Glomerular endothelial cell (primary cell): ENCODE measurements at regions not wholly inside any gene's neighbourhood (a gene's known extent, or its start where the extent isn't known, plus 50 kb on each side); places are given as distances from the start of the nearest gene placed in this dataset.
"Not testable (repeated sequence)": the region's sequence is repeated elsewhere in the genome, so short reads cannot be mapped to it uniquely, and the experiment has no call there.

Experiments
- DNase-seq: peaks from one replicate; pipeline ENCODE4 v3.0.0-alpha.2; 2011; ENCODE audit warnings: low read depth, low spot score; ENCODE audit errors: extremely low read depth

GRCh38 chr13:87153371-87153770, 517.8 kb upstream of the SLITRK5 start:
- DNase-seq, result no peak

- DNase-seq, result no peak
Measured at GRCh38 chr13:87166348-87166747, 504.8 kb upstream of the SLITRK5 start.

GRCh38 chr13:87168390-87168789, 502.8 kb upstream of the SLITRK5 start:
- DNase-seq, result no peak

DNA sequence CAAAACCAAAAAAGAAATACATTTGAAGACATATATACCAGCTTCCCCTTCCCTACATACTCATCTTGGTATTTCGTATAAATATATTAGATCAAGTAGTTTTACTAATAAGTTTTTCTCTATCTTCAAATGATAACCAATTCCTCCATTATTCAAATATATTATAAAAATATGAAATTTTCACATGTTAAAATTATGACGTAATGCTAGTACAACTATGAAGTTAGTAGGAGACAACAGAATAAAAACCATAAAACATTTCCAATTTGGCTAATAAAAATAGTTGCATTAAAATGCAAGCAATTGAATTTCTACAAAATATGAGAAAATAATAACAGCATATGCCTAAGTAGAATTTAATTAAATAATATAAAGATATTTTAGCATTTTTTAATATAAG, 501.8 kb upstream of the SLITRK5 start:
- DNase-seq, result no peak

DNA sequence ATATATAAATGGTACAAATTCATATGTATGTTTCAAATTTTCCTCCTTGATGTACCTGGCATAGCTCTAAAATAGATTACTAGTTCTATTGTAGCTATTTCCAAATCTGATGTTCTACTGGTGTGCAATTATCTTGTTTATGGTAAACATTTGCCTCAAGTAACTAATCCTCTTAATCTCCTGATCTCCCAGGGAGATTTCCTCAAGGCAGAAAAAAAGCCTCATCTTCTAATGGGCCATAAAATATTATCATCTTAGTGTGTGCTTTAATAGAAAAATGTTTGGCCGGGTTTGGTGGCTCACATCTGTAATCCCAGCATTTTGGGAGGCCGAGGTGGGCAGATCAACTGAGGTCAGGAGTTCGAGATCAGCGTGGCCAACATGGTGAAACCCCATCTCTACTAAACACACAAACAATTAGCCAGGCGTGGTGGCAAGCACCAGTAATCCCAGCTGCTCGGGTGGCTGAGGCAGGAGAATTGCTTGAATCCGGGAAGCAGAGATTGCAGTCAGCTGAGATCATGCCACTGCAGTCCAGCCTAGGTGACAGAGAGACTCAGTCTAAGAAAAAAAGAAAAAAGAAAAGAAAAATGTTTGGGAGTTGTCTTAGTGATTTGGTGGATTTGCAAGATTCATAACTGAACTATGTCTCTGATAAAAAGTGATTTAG, 498.9 kb upstream of the SLITRK5 start:
- no peak for DNase-seq

DNA sequence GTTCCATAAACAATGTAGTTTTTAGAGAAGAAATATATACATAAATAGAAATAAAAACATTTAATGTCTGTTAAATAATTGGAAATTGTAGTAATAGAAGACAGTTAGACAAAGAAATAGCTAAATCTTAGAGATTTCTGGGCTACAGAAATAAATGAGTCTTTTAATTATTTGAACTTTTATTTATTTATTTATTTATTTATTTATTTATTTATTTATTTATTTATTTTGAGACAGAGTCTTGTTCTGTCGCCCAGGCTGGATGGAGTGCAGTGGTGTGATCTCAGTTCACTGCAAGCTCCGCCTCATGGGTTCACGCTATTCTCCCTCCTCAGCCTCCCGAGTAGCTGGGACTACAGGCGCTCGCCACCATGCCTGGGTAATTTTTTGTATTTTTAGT, 486.0 kb upstream of the SLITRK5 start:
- not testable (repeated sequence) for DNase-seq

DNA sequence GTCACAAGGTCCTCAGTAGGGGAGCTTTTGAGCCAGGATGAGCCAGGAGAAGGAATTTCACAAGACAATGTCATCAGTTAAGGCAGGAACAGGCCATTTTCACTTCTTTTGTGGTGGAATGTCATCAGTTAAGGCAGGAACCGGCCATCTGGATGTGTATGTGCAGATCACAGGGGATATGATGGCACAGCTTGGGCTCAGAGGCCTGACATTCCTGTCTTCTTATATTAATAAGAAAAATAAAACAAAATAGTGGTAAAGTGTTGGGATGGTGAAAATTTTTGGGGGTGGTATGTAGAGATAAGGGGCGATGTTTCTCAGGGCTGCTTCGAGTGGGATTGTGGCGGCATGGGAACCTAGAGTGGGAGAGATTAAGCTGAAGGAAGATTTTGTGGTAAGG, 484.5 kb upstream of the SLITRK5 start:
- DNase-seq, result not testable (repeated sequence)

DNA sequence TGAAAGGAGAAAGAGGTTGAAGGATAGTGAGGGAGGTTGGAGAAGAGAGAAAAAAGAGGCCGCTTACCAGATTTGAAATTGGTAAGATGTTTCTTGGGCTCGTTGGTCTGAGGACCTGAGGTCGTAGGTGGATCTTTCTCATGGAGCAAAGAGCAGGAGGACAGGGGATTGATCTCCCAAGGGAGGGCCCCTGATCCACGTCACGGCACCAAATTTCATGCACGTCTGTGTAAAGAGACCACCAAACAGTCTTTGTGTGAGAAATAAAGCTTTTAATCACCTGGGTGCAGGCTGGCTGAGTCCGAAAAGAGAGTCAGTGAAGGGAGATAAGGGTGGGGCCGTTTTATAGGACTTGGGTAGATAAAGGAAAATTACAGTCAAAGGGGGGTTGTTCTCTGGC, 479.7 kb upstream of the SLITRK5 start:
- DNase-seq, result not testable (repeated sequence)

GRCh38 chr13:87198371-87198770, 472.8 kb upstream of the SLITRK5 start:
- DNase-seq, result no peak

DNA sequence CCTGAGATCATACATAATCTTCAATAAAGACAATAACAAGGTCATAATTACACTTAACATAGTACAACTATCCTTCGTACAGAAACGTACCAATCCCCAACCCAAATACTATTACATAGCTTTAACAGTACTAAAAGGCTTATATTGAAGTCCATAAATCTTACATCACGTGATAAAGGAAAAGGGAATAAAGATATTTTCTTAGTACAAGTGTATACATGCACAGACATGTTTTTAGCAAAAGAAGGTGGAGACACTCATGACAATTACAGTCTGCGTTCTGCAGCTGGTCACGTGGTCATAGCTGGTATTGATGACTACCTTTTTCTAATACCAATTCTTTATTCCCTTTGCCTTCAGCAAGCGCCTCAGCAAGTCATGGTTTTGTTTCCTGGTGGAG, 464.5 kb upstream of the SLITRK5 start:
- DNase-seq, result no peak

- no peak for DNase-seq
Measured at GRCh38 chr13:87207280-87208003, 463.7 kb upstream of the SLITRK5 start.

- DNase-seq, result no peak
Measured at GRCh38 chr13:87208636-87209035, 462.5 kb upstream of the SLITRK5 start.

GRCh38 chr13:87234981-87235380, 436.2 kb upstream of the SLITRK5 start:
- no peak for DNase-seq

DNA sequence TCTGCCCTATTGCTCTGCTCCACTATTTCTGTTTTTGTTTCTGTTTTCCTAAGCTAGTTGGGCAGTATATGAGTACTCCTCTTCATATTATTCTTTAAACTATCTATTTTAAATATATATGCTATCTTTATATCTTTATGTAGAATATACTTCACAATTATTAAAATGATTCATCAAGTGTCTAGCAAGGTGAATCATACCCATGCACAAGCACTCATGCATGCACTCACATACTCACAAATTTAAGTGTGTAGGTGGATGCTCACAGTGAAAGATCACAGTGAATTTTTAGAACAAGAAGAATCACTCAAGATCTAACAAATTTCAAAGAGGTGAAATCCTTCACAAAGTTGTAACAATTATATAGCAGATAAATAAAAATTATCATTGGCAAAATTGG, 435.6 kb upstream of the SLITRK5 start:
- no peak for DNase-seq

- DNase-seq, result no peak
Measured at GRCh38 chr13:87244256-87244890, 426.8 kb upstream of the SLITRK5 start.

DNA sequence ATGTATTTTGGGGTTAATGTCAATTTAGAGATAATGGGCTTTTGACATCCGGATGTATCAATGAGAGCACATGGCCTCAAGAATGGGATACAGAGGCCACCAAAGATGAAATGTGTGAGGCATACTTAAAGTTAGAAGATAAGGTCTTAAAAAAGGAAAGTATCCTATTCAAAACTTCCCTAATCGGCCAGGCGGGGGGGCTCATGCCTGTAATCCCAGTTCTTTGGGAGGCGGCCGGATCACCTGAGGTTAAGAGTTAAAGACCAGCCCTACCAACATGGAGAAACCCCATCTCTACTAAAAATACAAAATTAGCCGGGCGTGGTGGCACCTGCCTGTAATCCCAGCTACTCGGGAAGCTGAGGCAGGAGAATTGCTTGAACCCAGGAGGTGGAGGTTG, 421.3 kb upstream of the SLITRK5 start:
- not testable (repeated sequence) for DNase-seq

DNA sequence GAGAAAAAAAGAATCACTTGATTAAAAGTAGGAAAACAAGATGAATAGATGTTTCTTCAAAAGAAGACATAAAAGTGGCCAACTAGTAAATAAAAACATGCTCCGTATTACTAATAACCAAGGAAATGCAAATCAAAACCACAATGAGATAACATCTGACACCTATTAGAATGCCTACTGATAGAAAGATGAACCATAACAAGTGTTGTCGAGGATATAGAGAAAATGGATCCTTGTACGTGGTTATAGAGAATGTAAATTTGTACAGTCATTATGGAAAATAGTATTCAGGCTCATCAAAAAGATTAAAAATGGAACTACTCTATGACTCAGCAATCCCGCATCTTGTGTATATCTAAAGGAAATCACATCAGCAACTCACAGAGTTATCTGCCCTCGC, 415.8 kb upstream of the SLITRK5 start:
- DNase-seq, result no peak

GRCh38 chr13:87259479-87260083, 411.6 kb upstream of the SLITRK5 start:
- DNase-seq, result no peak

DNA sequence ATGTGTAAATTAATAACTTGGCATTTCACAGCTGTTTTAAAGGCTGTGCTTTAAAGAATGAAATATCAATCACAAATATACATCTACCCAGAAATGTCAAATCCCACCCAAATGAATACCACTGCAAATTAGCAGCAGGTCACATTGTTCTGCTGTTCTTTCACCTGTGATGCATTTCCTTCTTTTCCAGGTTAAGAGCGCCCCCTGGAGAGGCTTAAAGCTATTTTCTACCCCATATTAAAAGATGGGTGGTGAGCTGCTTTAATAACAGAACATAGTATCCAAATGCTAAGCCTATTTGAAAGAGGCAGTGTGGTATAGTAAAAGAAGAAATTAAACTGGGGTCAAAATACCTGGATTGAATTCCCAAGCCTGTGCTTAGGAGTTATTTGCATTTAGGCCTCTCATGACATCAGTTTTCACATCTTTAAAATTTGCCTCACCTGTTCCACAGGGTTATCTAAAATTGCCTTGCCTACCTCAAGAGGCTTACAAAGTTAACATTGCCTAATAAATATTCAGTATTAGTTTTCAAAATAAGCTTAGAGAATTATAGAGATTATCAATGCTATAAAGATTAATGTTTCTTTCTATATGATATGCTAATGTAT, 396.9 kb upstream of the SLITRK5 start:
- peak; percentile 0 for DNase-seq

DNA sequence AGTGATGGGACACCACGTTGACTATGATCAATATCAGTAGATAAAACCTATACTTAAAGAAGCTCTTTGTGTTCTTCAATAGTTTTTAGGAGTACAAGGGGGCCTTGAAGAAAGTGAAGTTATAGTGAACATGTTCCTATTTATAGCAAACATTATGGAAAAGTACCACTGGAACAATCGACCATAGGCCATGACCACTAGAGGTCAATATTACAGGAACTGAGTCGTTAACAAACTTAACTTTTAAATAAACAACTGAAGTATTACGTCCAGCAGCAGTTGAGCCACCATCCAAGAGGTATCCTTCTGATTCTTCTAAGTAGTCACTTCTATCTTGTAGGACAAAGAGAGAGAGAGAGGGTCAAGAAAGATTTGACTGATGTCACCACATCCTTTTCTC, 391.0 kb upstream of the SLITRK5 start:
- no peak for DNase-seq

DNA sequence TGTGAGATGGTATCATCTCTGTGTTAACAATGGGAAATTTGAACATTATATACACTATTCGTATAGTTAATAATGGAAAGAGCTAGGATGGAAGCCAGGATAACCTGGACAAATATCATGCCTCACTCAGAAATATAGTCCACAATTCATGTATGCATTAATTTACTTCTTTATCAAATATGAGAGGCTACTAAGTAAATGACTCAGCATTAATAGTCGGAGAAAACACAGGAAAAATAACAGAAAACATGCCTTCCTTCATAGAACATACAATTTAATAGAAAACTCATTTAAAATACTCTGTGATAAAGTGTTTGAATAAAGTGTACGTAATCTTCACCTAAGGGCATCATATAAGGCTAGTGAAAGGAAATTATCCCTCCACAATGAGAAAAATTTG, 383.4 kb upstream of the SLITRK5 start:
- no peak for DNase-seq
